HEK293T (cell line): ENCODE measurements at regions not wholly inside any gene's neighbourhood (a gene's known extent, or its start where the extent isn't known, plus 50 kb on each side); places are given as distances from the start of the nearest gene placed in this dataset.

Experiments
- BHLHE40 ChIP-seq: fragments of 450-650 bp; IDR thresholded peaks from 2 replicates; pipeline ENCODE4 v1.6.1; 2016; ENCODE audit warnings: mild to moderate bottlenecking, moderate library complexity, borderline replicate concordance
- ELF4 ChIP-seq: fragments of 450-650 bp; IDR thresholded peaks from 2 replicates; pipeline ENCODE4 v1.6.1; 2017; ENCODE audit warnings: antibody characterized with exemption
- FOXA1 ChIP-seq: fragments of 450-650 bp; IDR thresholded peaks from 2 replicates; pipeline ENCODE4 v1.6.1; 2016; ENCODE audit warnings: mild to moderate bottlenecking
- FOXK2 ChIP-seq: fragments of 450-650 bp; IDR thresholded peaks from 2 replicates; pipeline ENCODE4 v1.6.1; 2016; ENCODE audit warnings: mild to moderate bottlenecking
- LEF1 ChIP-seq: fragments of 450-650 bp; IDR thresholded peaks from 2 replicates; pipeline ENCODE4 v1.6.1; 2017; ENCODE audit warnings: mild to moderate bottlenecking, borderline replicate concordance
- NFRKB ChIP-seq: fragments of 450-650 bp; IDR thresholded peaks from 2 replicates; pipeline ENCODE4 v1.6.1; 2016; ENCODE audit warnings: mild to moderate bottlenecking, moderate library complexity
- SP1 ChIP-seq: fragments of 450-650 bp; IDR thresholded peaks from 2 replicates; pipeline ENCODE4 v1.6.1; 2017
- ZNF384 ChIP-seq: fragments of 450-650 bp; IDR thresholded peaks from 2 replicates; pipeline ENCODE4 v1.6.1; 2016
- TF ChIP-seq, protein P1 (sequence below): fragments of 450-650 bp; IDR thresholded peaks from 2 replicates; pipeline ENCODE4 v1.6.1; 2016

DNA sequence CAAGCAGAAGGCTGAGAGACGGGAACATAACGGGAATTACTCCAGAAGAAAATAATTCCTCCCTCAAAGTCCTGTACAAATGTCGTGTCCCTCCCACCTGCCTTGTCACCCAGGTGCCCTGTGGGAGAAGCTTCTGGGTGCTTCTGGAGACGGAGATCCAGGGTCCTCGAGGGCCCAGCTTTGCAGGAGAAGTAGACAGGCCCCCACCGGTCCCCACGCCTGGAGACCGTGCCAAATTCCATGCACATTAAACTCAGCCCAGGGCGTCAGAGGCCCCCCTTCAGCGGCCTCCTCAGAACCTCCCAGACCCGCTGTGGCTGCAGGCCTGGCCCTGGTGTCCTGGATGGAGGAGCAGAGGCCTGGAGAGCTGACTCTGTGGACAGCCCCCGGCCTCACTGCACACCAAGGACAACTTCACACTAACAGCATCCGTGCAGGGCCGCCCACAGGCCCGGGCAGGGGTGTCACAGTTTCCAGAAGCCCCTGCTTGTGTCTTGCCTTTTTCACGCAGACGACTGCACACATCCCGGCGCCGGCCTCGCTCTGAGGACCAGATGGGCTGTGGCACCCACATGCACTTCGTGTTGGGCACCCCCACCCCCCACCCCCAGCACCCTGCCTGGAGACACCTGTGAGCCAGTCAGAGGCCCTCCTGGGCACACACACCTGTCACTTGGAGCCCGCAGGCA lies 734.3 kb downstream of the BRD1 start:
- TF ChIP-seq NFRKB (no peak), ELF4 (no peak), SP1 (no peak), ZNF384 (no peak), LEF1 (no peak), FOXK2 (no peak), BHLHE40 (no peak), FOXA1 (no peak)
- TF ChIP-seq, protein P1, sequence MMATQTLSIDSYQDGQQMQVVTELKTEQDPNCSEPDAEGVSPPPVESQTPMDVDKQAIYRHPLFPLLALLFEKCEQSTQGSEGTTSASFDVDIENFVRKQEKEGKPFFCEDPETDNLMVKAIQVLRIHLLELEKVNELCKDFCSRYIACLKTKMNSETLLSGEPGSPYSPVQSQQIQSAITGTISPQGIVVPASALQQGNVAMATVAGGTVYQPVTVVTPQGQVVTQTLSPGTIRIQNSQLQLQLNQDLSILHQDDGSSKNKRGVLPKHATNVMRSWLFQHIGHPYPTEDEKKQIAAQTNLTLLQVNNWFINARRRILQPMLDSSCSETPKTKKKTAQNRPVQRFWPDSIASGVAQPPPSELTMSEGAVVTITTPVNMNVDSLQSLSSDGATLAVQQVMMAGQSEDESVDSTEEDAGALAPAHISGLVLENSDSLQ: no peak
